Heart left ventricle (tissue), 13 donors: ENCODE measurements at regions not wholly inside any gene's neighbourhood (a gene's known extent, or its start where the extent isn't known, plus 50 kb on each side); places are given as distances from the start of the nearest gene placed in this dataset.

ENCODE experiments used
- POLR2A ChIP-seq, 2 donors: fragments of 450-650 bp; IDR thresholded peaks; one replicate each; pipeline ENCODE4 v1.6.1; 2017; ENCODE audit warnings: antibody characterized with exemption in 2 of 2, mild to moderate bottlenecking in 2 of 2, moderate library complexity in 2 of 2
- TF ChIP-seq, protein P1 (sequence below), 12 donors: fragments of 200-600 bp; sonication (generic) in 4 of 12; IDR thresholded peaks; one replicate each; pipeline versions ENCODE4 v1.5.0 to v1.8.0; 2018 to 2022; ENCODE audit warnings: antibody characterized with exemption in 12 of 12, mild to moderate bottlenecking in 5 of 12
- donor health status: ischemic (EF 13 %, LVEDD 7.1; RV severe dilation, severe dysfunction).
- donor health status: DM: no; HTN: yes; CAD: no.
- donor health status: DM: no; HTN: no; CAD: no.
- donor health status: ischemic (EF 25% LVEDD 6.9; RV normal size, moderate dysfunction).
- donor health status: ischemic (EF 25% LVEDD 5.7; RV mildly dilated, moderate dysfunction).
- donor health status: ischemic (EF 35%, LVEDD 5.7; RV mildly dilated, moderate dysfunction).
- donor health status: nonischemic (EF 11% LVEDD 7.7; RV severe dilation, severe dysfunction).
- donor health status: DM: yes; HTN: yes; CAD: no.
- donor health status: PGD.
- donor health status: ischemic (EF 29% LVEDD 5.4; RV normal size, mild dysfunction).
- donor health status: nonischemic (EF 23%, LVEDD 6.1; RV moderate dilation, normal function).

DNA sequence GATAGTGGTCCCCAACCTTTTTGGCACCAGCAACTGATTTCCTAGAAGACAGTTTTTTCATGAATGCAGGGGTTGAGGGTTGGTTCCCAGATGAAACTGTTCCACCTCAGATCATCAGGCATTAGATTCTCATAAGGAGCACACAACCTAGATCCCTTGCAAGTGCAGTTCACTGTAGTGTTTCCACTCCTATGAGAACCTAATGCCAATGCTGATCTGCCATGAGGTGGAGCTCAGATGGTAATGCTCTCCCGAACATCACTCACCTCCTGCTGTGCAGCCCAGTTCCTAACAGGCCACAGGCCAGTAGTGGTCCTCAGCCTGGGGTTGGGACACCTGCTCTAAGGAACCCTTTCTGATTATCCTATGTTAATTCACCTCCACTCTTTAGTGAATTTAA is 133.5 kb downstream of the SOX11 start:
- no peak for TF ChIP-seq POLR2A (IDR thresholded peaks at IDR 0.05)
- TF ChIP-seq, protein P1, sequence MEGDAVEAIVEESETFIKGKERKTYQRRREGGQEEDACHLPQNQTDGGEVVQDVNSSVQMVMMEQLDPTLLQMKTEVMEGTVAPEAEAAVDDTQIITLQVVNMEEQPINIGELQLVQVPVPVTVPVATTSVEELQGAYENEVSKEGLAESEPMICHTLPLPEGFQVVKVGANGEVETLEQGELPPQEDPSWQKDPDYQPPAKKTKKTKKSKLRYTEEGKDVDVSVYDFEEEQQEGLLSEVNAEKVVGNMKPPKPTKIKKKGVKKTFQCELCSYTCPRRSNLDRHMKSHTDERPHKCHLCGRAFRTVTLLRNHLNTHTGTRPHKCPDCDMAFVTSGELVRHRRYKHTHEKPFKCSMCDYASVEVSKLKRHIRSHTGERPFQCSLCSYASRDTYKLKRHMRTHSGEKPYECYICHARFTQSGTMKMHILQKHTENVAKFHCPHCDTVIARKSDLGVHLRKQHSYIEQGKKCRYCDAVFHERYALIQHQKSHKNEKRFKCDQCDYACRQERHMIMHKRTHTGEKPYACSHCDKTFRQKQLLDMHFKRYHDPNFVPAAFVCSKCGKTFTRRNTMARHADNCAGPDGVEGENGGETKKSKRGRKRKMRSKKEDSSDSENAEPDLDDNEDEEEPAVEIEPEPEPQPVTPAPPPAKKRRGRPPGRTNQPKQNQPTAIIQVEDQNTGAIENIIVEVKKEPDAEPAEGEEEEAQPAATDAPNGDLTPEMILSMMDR (IDR thresholded peaks at IDR 0.05): no peak
